Pancreas (tissue), 10 donors: ENCODE measurements at regions not wholly inside any gene's neighbourhood (a gene's known extent, or its start where the extent isn't known, plus 50 kb on each side); places are given as distances from the start of the nearest gene placed in this dataset.
A peak's percentile ranks its signal among the peaks of the same experiment; 100 is the strongest.
"Not testable (repeated sequence)": the region's sequence is repeated elsewhere in the genome, so short reads cannot be mapped to it uniquely, and the experiment has no call there.

Experiments used
- ATAC-seq, 4 donors: fragments of 200-7000 bp; cut with Tn5 transposase; one replicate each; pipeline versions ENCODE4 v1.8.0 to v1.9.1; 2020; ENCODE audit warnings: mild to moderate bottlenecking in 4 of 4, moderate library complexity in 4 of 4
- DNase-seq, 6 donors: peaks; one replicate each; pipeline ENCODE4 v3.0.0-alpha.2; 2020
- FAIRE-seq: peaks from 2 replicates; lab custom pipeline; 2012; peaks lifted over from hg19 to GRCh38; lab: Jason Lieb, UNC
- H3K27ac ChIP-seq, 4 donors: fragments of 200-600 bp; sonication (generic); 1 replicate in 3 of 4; 2 replicates in 1 of 4; pipeline versions ENCODE4 v1.5.0 to v1.8.0; 2020
- H3K27me3 ChIP-seq, 4 donors: fragments of 200-600 bp; one replicate each; pipeline ENCODE4 v1.8.0; 2021
- H3K36me3 ChIP-seq, 3 donors: fragments of 200-600 bp; sonication (generic) in 1 of 3; one replicate each; pipeline versions ENCODE4 v1.5.0 to v1.8.0; 2020 to 2021
- H3K4me1 ChIP-seq, 3 donors: fragments of 200-600 bp; one replicate each; pipeline ENCODE4 v1.8.0; 2021
- H3K4me3 ChIP-seq, 4 donors: fragments of 200-600 bp; sonication (generic) in 2 of 4; one replicate each; pipeline versions ENCODE4 v1.5.0 to v1.8.0; 2020 to 2021
- H3K9me3 ChIP-seq, 4 donors: fragments of 200-600 bp; one replicate each; pipeline ENCODE4 v1.8.0; 2021
- CTCF ChIP-seq, 4 donors: fragments of 200-600 bp; sonication (generic) in 3 of 4; IDR thresholded peaks; one replicate each; pipeline versions ENCODE4 v1.5.0 to v1.8.0; 2021; ENCODE audit warnings: antibody characterized with exemption in 4 of 4
- WGBS, 2 donors: extraction: QIAGEN DNeasy Blood & Tissue Kit; methylation state at CpG; one replicate each; pipeline ENCODE4 v1.1.7; 2013; 5-methylcytosine and 5-hydroxymethylcytosine counted together
- intact Hi-C, 3 donors: fragments of 100-400 bp; cut with DNase I; formaldehyde crosslinking; loops; one replicate each; pipeline versions ENCODE4 v1.11.1 to v1.14.2; 2022
- donor health status: healthy with polysubstance abuse.
- donor health status: DM: no; HTN: no; CAD: no; lungs with moderate emphysema.
- donor health status: DM: no; HTN: no; CAD: no.
- donor health status: control.
- donor health status: control.
- donor health status: Bipolar disorder and iron deficiency.
- donor health status: DM: yes; HTN: yes; CAD: no.
- donor health status: DM: no; HTN: no; CAD: no.
- donor health status: DM: no; HTN: no; CAD: no.
- donor health status: DM: yes; HTN: yes; CAD: no.

GRCh38 chr5:112534067-112534583, 115.0 kb upstream of the EPB41L4A start:
- WGBS, 2 donors: 72 to 88% methylated on average over 1 of the region's 1 CpG
- no peak overlapping the region for H3K27ac ChIP-seq
- intact Hi-C loops: no loop called here
- FAIRE-seq (no peak), DNase-seq (no peak), ATAC-seq (no peak)
- no peaks in the 10 kb centered on the region for H3K27me3 ChIP-seq
- no peak overlapping the region for H3K4me3 ChIP-seq
- no peaks in the 10 kb centered on the region for H3K36me3 ChIP-seq
- no peak for TF ChIP-seq CTCF (IDR thresholded peaks at IDR 0.05)
- no peaks in the 10 kb centered on the region for H3K4me1 ChIP-seq
- H3K9me3 ChIP-seq: no peaks in the 10 kb centered on the region

GRCh38 chr5:112534611-112535255, 115.7 kb upstream of the EPB41L4A start:
- 78 to 85% methylated on average over 4 of the region's 4 CpGs for WGBS, 2 donors
- Histone ChIP-seq H3K27ac (no peak overlapping the region), H3K9me3 (no peaks in the 10 kb centered on the region), H3K4me3 (no peak overlapping the region), H3K27me3 (no peaks in the 10 kb centered on the region), H3K4me1 (no peaks in the 10 kb centered on the region), H3K36me3 (no peaks in the 10 kb centered on the region)
- FAIRE-seq (no peak), DNase-seq (no peak), ATAC-seq (peak in 1 of 4 donors; percentile 20)
- intact Hi-C loops: no loop called here
- no peak for TF ChIP-seq CTCF (IDR thresholded peaks at IDR 0.05)

GRCh38 chr5:112535356-112535755, 116.3 kb upstream of the EPB41L4A start:
- Histone ChIP-seq H3K36me3 (no peaks in the 10 kb centered on the region), H3K9me3 (no peaks in the 10 kb centered on the region), H3K4me1 (no peaks in the 10 kb centered on the region), H3K4me3 (no peak overlapping the region), H3K27ac (no peak overlapping the region), H3K27me3 (no peaks in the 10 kb centered on the region)
- ATAC-seq: no peak
- no peak for FAIRE-seq
- intact Hi-C loops: no loop called here
- 47 to 65% methylated on average over 2 of the region's 2 CpGs for WGBS, 2 donors
- TF ChIP-seq CTCF (IDR thresholded peaks at IDR 0.05): no peak
- no peak for DNase-seq

- DNase-seq, ATAC-seq, H3K4me1 ChIP-seq, intact Hi-C loops, H3K27me3 ChIP-seq, H3K9me3 ChIP-seq, H3K27ac ChIP-seq, FAIRE-seq, H3K36me3 ChIP-seq, H3K4me3 ChIP-seq: not testable (repeated sequence)
- WGBS, 2 donors: 70 to 74% methylated on average over 3 of the region's 3 CpGs
Measured at GRCh38 chr5:112544558-112544957, 125.5 kb upstream of the EPB41L4A start.

- no peak for FAIRE-seq
- intact Hi-C loops: loop anchor here in 1 of 3 donors (5.0 kb wide), 1 partner anchor 210 kb away; no protein-coding TSS in a partner anchor
- H3K36me3 ChIP-seq: no peaks in the 10 kb centered on the region
- no peak for DNase-seq
- ATAC-seq: no peak
- TF ChIP-seq CTCF (IDR thresholded peaks at IDR 0.05): no peak
- H3K4me3 ChIP-seq: no peak overlapping the region
- WGBS, 2 donors: 85 to 89% methylated on average over 4 of the region's 4 CpGs
- no peaks in the 10 kb centered on the region for H3K9me3 ChIP-seq
- H3K27ac ChIP-seq: no peak overlapping the region
- no peaks in the 10 kb centered on the region for H3K4me1 ChIP-seq
- no peaks in the 10 kb centered on the region for H3K27me3 ChIP-seq
Measured at GRCh38 chr5:112546946-112547592, 128.0 kb upstream of the EPB41L4A start.
